ENCODE measurements at regions not wholly inside any gene's neighbourhood (a gene's known extent, or its start where the extent isn't known, plus 50 kb on each side); places are given as distances from the start of the nearest gene placed in this dataset.

DNA sequence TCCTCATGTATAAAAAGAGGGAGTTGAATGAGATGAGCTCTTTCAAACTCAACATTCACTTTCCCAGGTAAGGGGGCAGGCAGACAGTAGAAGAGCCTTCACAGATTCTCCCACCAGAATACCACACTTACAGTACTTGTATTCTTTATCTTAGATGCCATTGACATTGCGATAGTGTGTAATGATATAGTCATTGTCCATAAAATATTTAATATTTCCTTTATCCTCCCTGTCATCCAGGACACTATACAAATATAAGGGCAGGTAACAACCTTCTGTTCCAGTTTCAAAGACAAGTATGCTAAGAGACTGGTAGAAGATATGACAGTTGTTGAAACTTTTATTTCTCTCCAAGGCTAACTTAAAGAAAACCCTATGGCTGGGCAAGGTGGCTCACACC lies 56.5 kb upstream of the MTF2 start:
- no peak overlapping the region for H3K27ac ChIP-seq
- H3K9me3 ChIP-seq, result no peaks in the 10 kb centered on the region
- H3K36me3 ChIP-seq, result no peaks in the 10 kb centered on the region
- TF ChIP-seq, protein P1, sequence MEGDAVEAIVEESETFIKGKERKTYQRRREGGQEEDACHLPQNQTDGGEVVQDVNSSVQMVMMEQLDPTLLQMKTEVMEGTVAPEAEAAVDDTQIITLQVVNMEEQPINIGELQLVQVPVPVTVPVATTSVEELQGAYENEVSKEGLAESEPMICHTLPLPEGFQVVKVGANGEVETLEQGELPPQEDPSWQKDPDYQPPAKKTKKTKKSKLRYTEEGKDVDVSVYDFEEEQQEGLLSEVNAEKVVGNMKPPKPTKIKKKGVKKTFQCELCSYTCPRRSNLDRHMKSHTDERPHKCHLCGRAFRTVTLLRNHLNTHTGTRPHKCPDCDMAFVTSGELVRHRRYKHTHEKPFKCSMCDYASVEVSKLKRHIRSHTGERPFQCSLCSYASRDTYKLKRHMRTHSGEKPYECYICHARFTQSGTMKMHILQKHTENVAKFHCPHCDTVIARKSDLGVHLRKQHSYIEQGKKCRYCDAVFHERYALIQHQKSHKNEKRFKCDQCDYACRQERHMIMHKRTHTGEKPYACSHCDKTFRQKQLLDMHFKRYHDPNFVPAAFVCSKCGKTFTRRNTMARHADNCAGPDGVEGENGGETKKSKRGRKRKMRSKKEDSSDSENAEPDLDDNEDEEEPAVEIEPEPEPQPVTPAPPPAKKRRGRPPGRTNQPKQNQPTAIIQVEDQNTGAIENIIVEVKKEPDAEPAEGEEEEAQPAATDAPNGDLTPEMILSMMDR (IDR thresholded peaks at IDR 0.05), result no peak
- no peak overlapping the region for H3K4me3 ChIP-seq (ENCODE audit: low read depth in 1 of 2, low read length in 1 of 2)
- H3K27me3 ChIP-seq, result peaks cover 10% of the 10 kb centered on the region
- H3K4me1 ChIP-seq (ENCODE audit: control insufficient read depth in 1 of 2, insufficient read depth in 1 of 2, low read depth in 1 of 2, low read length in 1 of 2), result peaks cover 8 to 10% of the 10 kb centered on the region in 2 experiments

DNA sequence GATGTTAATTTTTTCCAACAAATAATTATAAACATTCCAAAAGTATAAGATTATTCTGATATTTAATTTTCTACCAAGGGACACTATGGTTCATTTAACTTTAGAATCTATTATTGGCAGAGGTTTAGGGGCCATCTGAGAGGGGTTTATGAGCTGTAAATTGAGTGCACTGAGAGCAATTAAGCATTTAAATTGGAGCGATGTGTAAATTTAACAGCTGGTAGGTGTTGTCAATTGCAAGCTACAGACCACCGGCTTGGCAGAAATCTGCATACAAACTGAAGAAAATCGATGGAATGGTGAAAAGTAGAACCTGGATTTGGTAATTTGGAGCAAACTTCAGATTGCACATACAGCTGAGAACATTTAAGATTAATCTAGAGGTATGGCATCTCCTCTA lies 55.8 kb upstream of the MTF2 start:
- Histone ChIP-seq H3K36me3 (no peaks in the 10 kb centered on the region), H3K27ac (no peak overlapping the region), H3K4me3 (ENCODE audit: low read depth in 1 of 2, low read length in 1 of 2) (no peak overlapping the region), H3K27me3 (peaks cover 10% of the 10 kb centered on the region), H3K9me3 (no peaks in the 10 kb centered on the region), H3K4me1 (ENCODE audit: control insufficient read depth in 1 of 2, insufficient read depth in 1 of 2, low read depth in 1 of 2, low read length in 1 of 2) (peaks cover 9 to 13% of the 10 kb centered on the region in 2 experiments)
- TF ChIP-seq, protein P1 (IDR thresholded peaks at IDR 0.05), result no peak

DNA sequence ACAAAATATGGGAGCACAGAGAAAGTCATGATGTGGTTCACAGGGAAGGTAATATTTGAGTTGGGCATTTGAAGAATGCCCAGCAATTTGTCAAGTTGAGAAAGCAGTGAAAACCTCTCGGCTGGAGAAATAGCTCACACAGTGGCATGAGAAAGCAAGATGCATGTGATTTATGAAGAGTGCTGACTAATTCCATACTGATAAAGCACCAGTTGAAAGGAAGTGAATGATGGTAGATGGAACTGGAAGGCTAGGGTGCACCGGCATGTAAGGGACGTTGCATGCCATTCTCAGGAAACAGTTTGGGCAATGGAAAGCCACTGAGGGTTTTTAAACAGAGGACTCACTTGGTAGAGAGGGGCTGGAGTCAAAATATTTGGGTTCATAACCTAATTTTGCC lies 53.5 kb upstream of the MTF2 start:
- Histone ChIP-seq H3K4me3 (ENCODE audit: low read depth in 1 of 2, low read length in 1 of 2) (no peak overlapping the region), H3K27me3 (no peaks in the 10 kb centered on the region), H3K9me3 (no peaks in the 10 kb centered on the region), H3K36me3 (no peaks in the 10 kb centered on the region), H3K27ac (no peak overlapping the region), H3K4me1 (ENCODE audit: control insufficient read depth in 1 of 2, insufficient read depth in 1 of 2, low read depth in 1 of 2, low read length in 1 of 2) (peaks cover 31 to 36% of the 10 kb centered on the region in 2 experiments)
- TF ChIP-seq, protein P1 (IDR thresholded peaks at IDR 0.05), result no peak

DNA sequence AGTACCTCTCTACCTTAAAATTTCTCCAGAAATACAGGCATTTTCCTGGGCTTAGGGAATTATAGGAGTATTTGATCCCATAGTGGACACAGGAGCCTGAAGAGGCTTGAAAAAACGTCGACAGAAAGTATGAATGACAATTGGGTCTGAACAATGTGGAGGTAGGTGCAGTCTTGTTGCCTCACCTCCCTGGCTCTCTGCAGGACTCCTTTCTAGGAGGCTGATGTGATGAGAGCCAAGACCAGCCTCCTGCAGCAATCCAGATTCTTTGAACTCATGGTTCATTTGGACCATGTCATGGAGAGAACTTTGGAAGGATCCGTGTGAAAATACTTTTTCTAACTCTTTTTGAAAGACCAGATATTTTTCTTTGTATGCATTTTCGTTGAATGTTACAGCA lies 50.5 kb upstream of the MTF2 start:
- Histone ChIP-seq H3K27ac (peak overlapping the region; percentile 69), H3K4me3 (ENCODE audit: low read depth in 1 of 2, low read length in 1 of 2) (no peak overlapping the region), H3K27me3 (no peaks in the 10 kb centered on the region), H3K36me3 (no peaks in the 10 kb centered on the region), H3K4me1 (ENCODE audit: control insufficient read depth in 1 of 2, insufficient read depth in 1 of 2, low read depth in 1 of 2, low read length in 1 of 2) (peaks cover 37 to 47% of the 10 kb centered on the region in 2 experiments), H3K9me3 (no peaks in the 10 kb centered on the region)
- TF ChIP-seq, protein P1 (IDR thresholded peaks at IDR 0.05), result no peak
